A673 (cell line): ENCODE measurements at regions not wholly inside any gene's neighbourhood (a gene's known extent, or its start where the extent isn't known, plus 50 kb on each side); places are given as distances from the start of the nearest gene placed in this dataset.
"Not testable (repeated sequence)": the region's sequence is repeated elsewhere in the genome, so short reads cannot be mapped to it uniquely, and the experiment has no call there.

Experiments used
- BruUV-seq: library from RNA; stranded (reverse); fragments of 400-500 nt; replicated peaks from 2 replicates; lab custom pipeline; 2021; lab: Mats Ljungman, UMichigan
- CTCF ChIA-PET: fragments of 300-600 bp; sonication (Branson Sonifier 250); formaldehyde crosslinking; loops from one replicate; lab custom pipeline; 2022; ENCODE audit warnings: antibody characterized with exemption; lab: Charles Lee
- POLR2A ChIA-PET: fragments of 300-600 bp; sonication (Branson Sonifier 250); formaldehyde crosslinking; loops from one replicate; lab custom pipeline; 2022; ENCODE audit warnings: antibody characterized with exemption; ENCODE audit not compliant: low non-redundant PET; lab: Charles Lee
- DNase-seq: peaks from one replicate; pipeline ENCODE4 v3.0.0-alpha.2; 2015; ENCODE audit warnings: low spot score
- H3K27ac ChIP-seq: fragments of 200-600 bp; sonication (generic); 2 replicates; pipeline ENCODE4 v1.5.1; 2016; ENCODE audit warnings: mixed run types, low read depth, mild to moderate bottlenecking, mixed read lengths, antibody characterized with exemption, low read length; ENCODE audit not compliant: poor library complexity, severe bottlenecking
- H3K27me3 ChIP-seq: fragments of 200-600 bp; sonication (generic); replicated peaks from 2 replicates; pipeline ENCODE4 v1.6.1; 2017; ENCODE audit warnings: mixed run types, low read depth, mild to moderate bottlenecking, mixed read lengths, antibody characterized with exemption, low read length; ENCODE audit not compliant: insufficient read depth, poor library complexity
- H3K36me3 ChIP-seq: fragments of 200-600 bp; sonication (generic); 2 replicates; pipeline ENCODE4 v1.6.1; 2016; ENCODE audit warnings: mixed run types, mild to moderate bottlenecking, mixed read lengths, antibody characterized with exemption, low read length; ENCODE audit not compliant: insufficient read depth, poor library complexity, severe bottlenecking
- H3K4me1 ChIP-seq: fragments of 200-600 bp; sonication (generic); 2 replicates; pipeline ENCODE4 v1.6.1; 2017; ENCODE audit warnings: mixed run types, mild to moderate bottlenecking, mixed read lengths, antibody characterized with exemption, low read length; ENCODE audit not compliant: insufficient read depth, poor library complexity, severe bottlenecking
- H3K4me3 ChIP-seq: fragments of 200-600 bp; sonication (generic); 2 replicates; pipeline ENCODE4 v1.5.1; 2016; ENCODE audit warnings: low read depth, mixed run types, mild to moderate bottlenecking, mixed read lengths, low read length; ENCODE audit not compliant: poor library complexity, severe bottlenecking
- H3K9me3 ChIP-seq: fragments of 200-600 bp; sonication (generic); 2 replicates; pipeline ENCODE4 v1.6.1; 2016; ENCODE audit warnings: mixed run types, low read depth, mild to moderate bottlenecking, mixed read lengths, antibody characterized with exemption, low read length; ENCODE audit not compliant: poor library complexity, severe bottlenecking
- CTCF ChIP-seq: fragments of 300-800, 200-600 bp; sonication (generic); conservative IDR thresholded peaks from 2 replicates; pipeline ENCODE4 v1.5.1; 2017; ENCODE audit warnings: low read depth, mild to moderate bottlenecking, antibody characterized with exemption, low read length, moderate library complexity, mixed read lengths
- EZH2 ChIP-seq: fragments of 200-600 bp; sonication (generic); IDR thresholded peaks from 2 replicates; pipeline ENCODE4 v1.6.1; 2017; ENCODE audit warnings: borderline replicate concordance, low read depth, mild to moderate bottlenecking, mixed read lengths, antibody characterized with exemption, low read length; ENCODE audit not compliant: poor library complexity, severe bottlenecking
- intact Hi-C: fragments of 100-400 bp; cut with micrococcal nuclease; formaldehyde crosslinking; loops from one replicate; pipeline ENCODE4 v1.10.0; 2022; ENCODE audit not compliant: unreplicated experiment

GRCh38 chr5:50299896-50300295, 141.2 kb downstream of the EMB start:
- H3K9me3 ChIP-seq, result no peaks in the 10 kb centered on the region
- DNase-seq, result no peak
- H3K27me3 ChIP-seq, result no peaks in the 10 kb centered on the region
- H3K27ac ChIP-seq, result no peak overlapping the region
- BruUV-seq, result no TSS peak
- H3K4me1 ChIP-seq, result no peaks in the 10 kb centered on the region
- intact Hi-C loops, result no loop called here
- H3K4me3 ChIP-seq, result no peak overlapping the region
- H3K36me3 ChIP-seq, result no peaks in the 10 kb centered on the region
- TF ChIP-seq CTCF, result no peak
- no peak for TF ChIP-seq EZH2
- ChIA-PET POLR2A (no interaction called here), CTCF (no interaction called here)

- no peaks in the 10 kb centered on the region for H3K9me3 ChIP-seq
- ChIA-PET POLR2A (no interaction called here), CTCF (no interaction called here)
- intact Hi-C loops, result no loop called here
- no peak overlapping the region for H3K4me3 ChIP-seq
- H3K27me3 ChIP-seq, result peaks cover 6% of the 10 kb centered on the region
- H3K4me1 ChIP-seq, result no peaks in the 10 kb centered on the region
- no peak overlapping the region for H3K27ac ChIP-seq
- H3K36me3 ChIP-seq, result no peaks in the 10 kb centered on the region
- TF ChIP-seq CTCF, result no peak
- no peak for TF ChIP-seq EZH2
- no peak for DNase-seq
- BruUV-seq, result no TSS peak
Observed at GRCh38 chr5:50292735-50293394, 148.2 kb downstream of the EMB start.

GRCh38 chr5:50280461-50280860, 160.6 kb downstream of the EMB start:
- POLR2A ChIA-PET, H3K27me3 ChIP-seq, H3K9me3 ChIP-seq, BruUV-seq, H3K36me3 ChIP-seq, H3K4me1 ChIP-seq, DNase-seq, intact Hi-C loops, CTCF ChIA-PET, H3K4me3 ChIP-seq, H3K27ac ChIP-seq: not testable (repeated sequence)
